NK-92 (cell line): ENCODE measurements at regions not wholly inside any gene's neighbourhood (a gene's known extent, or its start where the extent isn't known, plus 50 kb on each side); places are given as distances from the start of the nearest gene placed in this dataset.
A peak's percentile ranks its signal among the peaks of the same experiment; 100 is the strongest.
"Not testable (repeated sequence)": the region's sequence is repeated elsewhere in the genome, so short reads cannot be mapped to it uniquely, and the experiment has no call there.

Experiments used
- DNase-seq: peaks from one replicate; lab custom pipeline; 2025; ENCODE audit not compliant: unreplicated experiment; lab: John Stamatoyannopoulos, UW

- DNase-seq: peak; percentile 8
These were observed 208.4 kb downstream of the TPST1 start for GRCh38 chr7:66413379-66414114.

GRCh38 chr7:66415659-66416265, 210.6 kb downstream of the TPST1 start:
- DNase-seq: no peak

- no peak for DNase-seq
These were observed 210.1 kb upstream of the KCTD7 start for GRCh38 chr7:66418537-66418936.

- DNase-seq: no peak
These were observed 209.5 kb upstream of the KCTD7 start for GRCh38 chr7:66419210-66419609.

GRCh38 chr7:66421830-66422475, 206.7 kb upstream of the KCTD7 start:
- no peak for DNase-seq

- no peak for DNase-seq
These were observed 205.0 kb upstream of the KCTD7 start for GRCh38 chr7:66423729-66424128.

GRCh38 chr7:66426332-66426731, 202.3 kb upstream of the KCTD7 start:
- DNase-seq: no peak

GRCh38 chr7:66426996-66427395, 201.7 kb upstream of the KCTD7 start:
- DNase-seq: no peak

GRCh38 chr7:66427956-66428355, 200.7 kb upstream of the KCTD7 start:
- no peak for DNase-seq

GRCh38 chr7:66429498-66430163, 199.1 kb upstream of the KCTD7 start:
- DNase-seq: no peak

- DNase-seq: no peak
These were observed 198.5 kb upstream of the KCTD7 start for GRCh38 chr7:66430164-66430545.

- DNase-seq: not testable (repeated sequence)
These were observed 189.8 kb upstream of the KCTD7 start for GRCh38 chr7:66438703-66439405.

- no peak for DNase-seq
These were observed 186.3 kb upstream of the KCTD7 start for GRCh38 chr7:66442385-66442784.

- no peak for DNase-seq
These were observed 184.7 kb upstream of the KCTD7 start for GRCh38 chr7:66443946-66444345.

- not testable (repeated sequence) for DNase-seq
These were observed 181.7 kb upstream of the KCTD7 start for GRCh38 chr7:66447007-66447406.

GRCh38 chr7:66450814-66451213, 177.9 kb upstream of the KCTD7 start:
- DNase-seq: not testable (repeated sequence)

- DNase-seq: not testable (repeated sequence)
These were observed 177.0 kb upstream of the KCTD7 start for GRCh38 chr7:66451713-66452112.

- DNase-seq: no peak
These were observed 176.5 kb upstream of the KCTD7 start for GRCh38 chr7:66452165-66452564.

GRCh38 chr7:66453340-66453739, 175.3 kb upstream of the KCTD7 start:
- no peak for DNase-seq

- DNase-seq: no peak
These were observed 174.0 kb upstream of the KCTD7 start for GRCh38 chr7:66454600-66455225.

- not testable (repeated sequence) for DNase-seq
These were observed 173.2 kb upstream of the KCTD7 start for GRCh38 chr7:66455432-66455831.
